ENCODE measurements at regions not wholly inside any gene's neighbourhood (a gene's known extent, or its start where the extent isn't known, plus 50 kb on each side); places are given as distances from the start of the nearest gene placed in this dataset.

DNA sequence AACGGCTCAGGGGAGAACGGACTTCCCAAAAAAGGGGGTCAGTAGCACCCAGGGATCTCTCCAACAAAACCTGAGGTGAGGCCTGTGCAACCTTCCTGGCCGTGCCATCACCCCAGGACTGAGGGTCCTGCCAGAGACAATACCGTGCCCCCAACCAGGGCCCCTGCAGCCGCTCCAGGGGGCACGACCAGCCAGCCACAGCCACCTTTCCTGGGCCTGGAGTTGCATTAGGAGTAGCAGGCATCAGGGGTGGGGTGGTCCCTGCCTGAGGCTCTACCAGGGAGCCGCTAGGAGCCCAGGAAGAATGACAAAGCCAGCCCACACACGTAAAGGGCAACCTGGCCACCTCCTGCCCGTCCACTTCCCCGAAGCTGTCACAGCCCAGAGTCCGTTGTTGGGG is 137.8 kb downstream of the BRD1 start:
- TF ChIP-seq, protein P1, sequence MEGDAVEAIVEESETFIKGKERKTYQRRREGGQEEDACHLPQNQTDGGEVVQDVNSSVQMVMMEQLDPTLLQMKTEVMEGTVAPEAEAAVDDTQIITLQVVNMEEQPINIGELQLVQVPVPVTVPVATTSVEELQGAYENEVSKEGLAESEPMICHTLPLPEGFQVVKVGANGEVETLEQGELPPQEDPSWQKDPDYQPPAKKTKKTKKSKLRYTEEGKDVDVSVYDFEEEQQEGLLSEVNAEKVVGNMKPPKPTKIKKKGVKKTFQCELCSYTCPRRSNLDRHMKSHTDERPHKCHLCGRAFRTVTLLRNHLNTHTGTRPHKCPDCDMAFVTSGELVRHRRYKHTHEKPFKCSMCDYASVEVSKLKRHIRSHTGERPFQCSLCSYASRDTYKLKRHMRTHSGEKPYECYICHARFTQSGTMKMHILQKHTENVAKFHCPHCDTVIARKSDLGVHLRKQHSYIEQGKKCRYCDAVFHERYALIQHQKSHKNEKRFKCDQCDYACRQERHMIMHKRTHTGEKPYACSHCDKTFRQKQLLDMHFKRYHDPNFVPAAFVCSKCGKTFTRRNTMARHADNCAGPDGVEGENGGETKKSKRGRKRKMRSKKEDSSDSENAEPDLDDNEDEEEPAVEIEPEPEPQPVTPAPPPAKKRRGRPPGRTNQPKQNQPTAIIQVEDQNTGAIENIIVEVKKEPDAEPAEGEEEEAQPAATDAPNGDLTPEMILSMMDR (IDR thresholded peaks at IDR 0.05), result no peak
- TF ChIP-seq POLR2A (IDR thresholded peaks at IDR 0.05), result no peak

Data from heart left ventricle (tissue), 13 donors.